NCI-H1092 (cell line): ENCODE measurements at regions not wholly inside any gene's neighbourhood (a gene's known extent, or its start where the extent isn't known, plus 50 kb on each side); places are given as distances from the start of the nearest gene placed in this dataset.
"Not testable (repeated sequence)": the region's sequence is repeated elsewhere in the genome, so short reads cannot be mapped to it uniquely, and the experiment has no call there.

Experiments
- DNase-seq: peaks from one replicate; lab custom pipeline; 2025; lab: John Stamatoyannopoulos, UW

DNA sequence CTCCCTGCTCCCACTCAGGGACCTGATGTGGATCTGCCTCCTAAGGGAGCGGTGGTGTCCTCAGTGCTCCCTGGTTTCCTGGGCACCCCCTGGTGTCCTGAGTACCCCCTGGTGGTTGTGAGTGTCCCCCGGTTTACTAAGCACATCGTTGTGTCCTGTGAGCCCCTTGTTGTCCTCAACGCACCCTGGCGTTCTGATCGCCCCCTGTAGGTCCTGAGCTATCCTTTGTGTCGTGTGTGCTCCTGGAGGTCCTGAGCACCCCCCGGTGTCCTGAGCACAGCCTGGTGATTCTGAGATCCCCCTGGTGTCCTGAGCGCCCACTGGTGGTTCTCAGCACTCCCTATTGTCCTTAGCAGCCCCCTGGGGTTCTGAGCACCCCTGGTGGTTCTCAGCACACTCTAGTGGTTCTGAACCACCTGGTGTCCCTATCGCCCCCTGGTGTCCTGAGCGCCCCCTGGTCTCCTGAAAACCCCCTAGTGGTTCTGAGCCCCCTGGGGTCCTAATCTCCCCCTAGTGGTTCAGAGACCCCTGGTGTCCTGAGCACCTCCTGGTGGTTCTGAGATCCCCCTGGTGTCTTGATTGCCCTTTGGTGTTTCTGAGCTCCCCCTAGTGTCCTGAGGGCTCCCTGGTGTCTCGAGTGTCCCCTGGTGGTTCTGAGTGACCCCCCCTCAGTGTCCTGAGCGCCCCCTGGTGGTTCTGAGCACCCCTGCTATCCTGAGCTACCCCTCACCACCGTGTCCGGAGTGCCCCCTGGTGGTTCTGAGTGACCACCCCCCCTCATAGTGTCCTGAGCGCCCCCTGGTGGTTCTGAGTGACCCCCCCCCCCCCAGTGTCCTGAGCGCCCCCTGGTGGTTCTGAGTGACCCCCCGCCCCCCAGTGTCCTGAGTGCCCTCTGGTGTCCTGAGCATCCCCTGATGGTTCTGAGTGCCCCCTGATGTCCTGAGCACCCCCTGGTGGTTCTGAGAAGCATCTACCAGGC, 615.1 kb downstream of the TMEM121 start:
- DNase-seq: no peak

DNA sequence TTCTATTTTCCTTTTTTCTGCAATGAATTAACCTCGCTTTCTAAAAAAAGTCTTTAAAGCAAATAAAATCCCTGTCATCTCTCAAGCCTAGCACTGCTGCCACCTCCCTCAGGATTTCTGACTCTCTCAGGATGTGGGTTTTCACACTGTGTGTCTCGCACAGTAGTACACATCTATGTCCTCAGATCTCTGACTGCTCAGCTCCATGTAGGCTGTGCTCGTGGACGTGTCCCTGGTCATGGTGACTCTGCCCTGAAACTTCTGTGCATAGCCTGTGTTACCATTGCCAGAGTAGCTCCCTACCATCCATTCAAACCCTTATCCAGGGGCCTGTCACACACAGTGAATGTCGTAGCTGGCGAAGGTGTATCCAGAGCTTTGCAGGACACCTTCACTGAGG, 619.3 kb downstream of the TMEM121 start:
- DNase-seq: not testable (repeated sequence)

DNA sequence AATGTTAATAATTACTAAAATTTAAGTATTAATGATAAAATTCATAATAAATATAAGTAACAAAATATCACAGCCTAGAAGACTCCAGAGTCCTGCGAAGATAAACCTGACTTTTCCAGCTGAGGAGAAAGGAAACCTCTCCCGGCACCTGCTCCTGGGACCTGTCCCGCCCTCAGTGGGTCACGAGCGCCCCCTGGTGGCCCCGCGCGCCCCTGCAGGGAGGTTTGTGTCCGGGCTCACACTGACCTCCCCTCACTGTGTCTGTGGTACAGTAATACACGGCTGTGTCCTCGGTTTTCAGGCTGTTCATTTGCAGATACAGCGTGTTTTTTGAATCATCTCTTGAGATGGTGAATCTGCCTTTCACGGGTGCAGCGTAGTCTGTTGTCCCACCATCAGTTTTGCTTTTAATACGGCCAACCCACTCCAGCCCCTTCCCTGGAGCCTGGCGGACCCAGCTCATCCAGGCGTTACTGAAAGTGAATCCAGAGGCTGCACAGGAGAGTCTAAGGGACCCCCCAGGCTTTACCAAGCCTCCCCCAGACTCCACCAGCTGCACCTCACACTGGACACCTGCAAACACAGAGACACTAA, 627.1 kb downstream of the TMEM121 start:
- peak; percentile 8 for DNase-seq

DNA sequence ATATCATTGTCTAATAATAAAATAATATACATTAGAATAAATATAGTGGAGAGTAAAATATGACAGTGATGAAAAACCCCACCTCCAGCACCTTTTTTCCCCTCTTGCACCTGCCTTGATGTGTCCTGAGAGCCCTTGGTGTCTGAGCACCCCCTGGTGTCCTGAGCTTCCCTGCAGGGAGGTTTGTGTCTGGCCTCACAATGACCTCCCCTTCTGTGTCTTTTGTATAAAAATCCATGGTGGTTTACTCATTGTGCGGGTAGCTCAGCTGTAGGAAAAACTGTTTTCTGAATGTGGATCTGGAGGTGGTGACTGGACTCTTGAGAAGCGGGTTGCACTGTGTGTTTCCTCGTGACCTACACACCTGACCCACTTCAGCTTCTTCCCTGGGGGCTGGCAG, 636.9 kb downstream of the TMEM121 start:
- no peak for DNase-seq

DNA sequence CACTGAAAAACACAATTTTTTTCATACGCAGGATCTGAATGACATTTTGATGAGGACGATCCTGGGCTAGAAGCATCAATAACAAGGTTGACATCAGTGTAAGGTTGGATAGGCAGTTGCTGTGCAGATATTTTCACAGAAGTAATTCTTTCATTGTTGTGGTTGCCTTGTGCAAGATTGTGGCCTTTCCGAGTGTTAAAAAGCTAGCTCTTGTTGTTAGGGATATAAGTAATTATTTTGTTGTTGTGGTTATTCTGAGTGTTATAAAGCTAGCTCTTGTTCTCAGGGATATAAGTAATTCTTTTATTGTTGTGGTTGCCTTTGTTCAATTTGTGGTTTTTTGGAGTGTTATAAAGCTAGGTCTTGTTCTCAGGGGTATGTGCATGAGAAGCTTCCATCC, 637.4 kb downstream of the TMEM121 start:
- DNase-seq: not testable (repeated sequence)

DNA sequence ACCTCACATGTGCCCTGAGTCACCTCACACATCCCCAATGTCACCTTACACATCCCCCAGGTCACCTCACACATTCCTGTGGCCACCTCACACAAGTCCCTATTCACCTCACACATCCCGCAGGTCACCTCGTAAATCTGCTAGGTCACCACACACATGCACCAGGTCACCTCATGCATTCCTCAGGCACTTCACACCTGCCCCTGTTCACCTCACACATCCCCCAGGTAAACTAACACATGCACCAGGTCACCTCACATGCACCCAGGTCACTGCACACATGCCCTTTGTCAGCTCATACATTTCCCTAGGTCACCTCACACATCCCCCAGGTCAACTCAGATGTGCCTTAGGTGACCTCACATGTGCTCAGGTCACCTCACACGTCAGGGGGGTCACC, 639.8 kb downstream of the TMEM121 start:
- no peak for DNase-seq

DNA sequence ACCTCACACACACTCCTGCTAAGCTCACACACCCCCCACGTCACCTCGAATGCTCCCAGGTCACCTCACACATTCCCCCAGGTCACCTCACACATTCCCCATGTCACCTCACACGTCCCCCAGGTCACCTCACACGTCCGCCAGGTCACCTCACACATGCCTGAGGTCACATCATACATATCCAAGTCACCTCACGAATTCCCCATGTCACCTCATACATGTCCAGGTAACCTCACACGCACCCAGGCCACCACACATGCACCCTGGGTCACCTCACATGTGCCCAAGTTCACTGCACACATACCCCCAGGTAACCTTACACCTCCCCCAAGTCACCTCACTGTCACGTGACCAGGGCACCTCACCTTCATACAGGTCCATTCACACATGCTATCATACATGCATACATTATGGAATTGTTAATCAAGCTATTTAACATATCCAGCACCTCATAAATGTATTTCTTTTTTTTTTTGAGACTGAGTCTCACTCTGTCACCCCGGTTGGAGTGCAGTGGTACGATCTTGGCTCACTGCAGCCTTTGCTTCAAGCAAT, 640.3 kb downstream of the TMEM121 start:
- DNase-seq: no peak

DNA sequence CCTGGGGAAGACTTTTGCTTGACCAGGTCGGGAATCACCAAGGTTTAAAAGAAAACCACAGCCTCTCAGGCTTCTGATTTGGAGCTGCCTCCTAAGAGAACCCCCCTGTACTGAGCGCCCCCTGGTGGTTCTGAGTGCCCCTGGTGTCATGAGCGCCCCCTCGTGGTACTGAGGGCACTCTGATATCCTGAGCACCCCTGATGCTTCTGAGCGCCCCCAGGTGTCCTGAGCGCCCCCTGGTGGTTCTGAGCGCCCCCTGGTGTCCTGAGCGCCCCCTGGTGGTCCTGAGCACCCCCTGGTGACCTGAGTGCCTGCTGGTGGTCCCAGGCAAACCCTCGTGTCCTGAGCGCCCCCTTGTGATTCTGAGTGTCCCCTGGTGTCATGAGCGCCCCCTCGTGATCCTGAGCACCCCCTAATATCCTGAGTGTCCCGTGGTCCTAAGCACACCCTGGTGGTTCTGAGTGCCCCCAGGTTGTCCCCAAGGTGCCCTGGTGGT, 643.8 kb downstream of the TMEM121 start:
- not testable (repeated sequence) for DNase-seq

DNA sequence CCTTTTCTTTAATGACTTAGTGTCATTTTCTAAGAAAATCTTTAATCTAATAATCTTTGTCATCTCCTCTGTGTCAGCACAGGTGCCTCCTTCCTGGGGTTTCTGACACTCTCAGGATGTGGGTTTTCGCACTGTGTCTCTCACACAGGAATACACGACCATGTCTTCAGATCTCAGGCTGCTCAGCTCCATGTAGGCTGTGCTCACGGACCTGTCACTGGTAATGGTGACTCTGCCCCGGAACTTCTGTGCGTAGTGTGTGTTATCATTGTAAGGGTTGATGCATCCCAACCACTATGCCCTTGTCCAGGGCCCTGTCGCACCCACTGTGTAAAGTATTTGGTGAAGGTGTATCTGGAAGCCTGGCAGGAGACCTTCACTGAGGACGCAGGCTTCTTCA, 647.8 kb downstream of the TMEM121 start:
- DNase-seq: no peak

DNA sequence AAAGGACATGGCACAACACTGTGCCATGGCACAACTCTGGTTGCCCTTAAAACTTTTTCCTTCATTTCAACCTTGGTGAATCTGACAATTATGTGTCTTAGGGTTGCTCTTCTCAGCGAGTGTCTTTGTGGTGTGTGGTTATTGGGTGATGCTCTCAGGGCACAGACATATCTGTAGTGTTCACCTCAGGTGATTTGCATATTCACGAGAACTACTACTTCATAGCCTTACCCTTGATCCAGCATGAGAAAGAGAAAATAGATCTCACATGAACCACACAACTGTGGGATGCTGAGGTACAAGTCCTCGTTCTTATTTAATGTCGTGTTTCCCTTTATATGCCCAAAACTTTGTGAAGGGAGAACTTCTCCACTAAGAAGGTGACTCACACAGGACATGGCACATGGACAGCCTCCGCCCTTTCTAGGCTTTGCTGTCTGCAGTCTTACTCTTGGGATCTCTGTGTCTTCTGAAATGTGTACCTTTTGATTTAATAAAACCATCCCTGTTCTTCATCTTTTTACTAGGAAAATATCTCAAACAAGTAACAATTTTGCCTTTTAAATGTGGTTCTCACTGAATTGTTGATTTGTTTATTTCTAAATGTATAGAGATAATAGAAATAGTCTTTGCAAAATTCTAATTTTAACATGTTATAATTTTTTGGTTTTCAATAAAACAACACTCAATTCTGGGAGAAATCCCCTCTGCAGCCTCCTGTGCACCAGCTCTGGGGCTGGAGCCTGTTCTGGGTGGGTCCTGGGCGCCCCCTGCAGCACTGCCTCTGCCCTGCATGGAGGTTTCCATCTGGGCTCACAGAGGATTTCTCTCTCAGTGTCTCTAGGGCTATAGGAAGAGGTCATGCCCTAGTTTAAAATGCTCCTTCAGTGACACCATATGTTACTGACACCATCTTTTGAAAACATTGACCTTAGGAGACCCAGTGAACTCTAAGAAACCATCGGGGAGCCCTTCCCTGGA, 651.2 kb downstream of the TMEM121 start:
- not testable (repeated sequence) for DNase-seq

DNA sequence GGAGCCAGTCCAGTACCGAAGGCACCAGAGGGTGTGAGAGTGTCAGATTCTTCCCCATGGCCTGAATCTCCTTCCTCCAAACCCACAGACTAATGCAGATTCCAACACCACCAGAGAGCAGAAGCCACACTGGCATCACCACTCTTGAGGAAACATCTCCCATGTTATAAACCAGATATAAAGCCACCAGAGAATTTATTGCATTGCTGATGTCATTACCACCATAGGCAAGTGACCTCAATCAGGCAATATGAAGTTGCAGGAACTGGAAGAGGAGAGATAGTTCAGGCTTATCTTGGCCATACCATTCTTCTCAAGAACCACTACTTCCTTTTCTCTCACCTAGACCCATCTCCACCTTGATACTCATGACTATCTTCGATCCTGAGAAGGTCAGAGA, 653.4 kb downstream of the TMEM121 start:
- DNase-seq: no peak

DNA sequence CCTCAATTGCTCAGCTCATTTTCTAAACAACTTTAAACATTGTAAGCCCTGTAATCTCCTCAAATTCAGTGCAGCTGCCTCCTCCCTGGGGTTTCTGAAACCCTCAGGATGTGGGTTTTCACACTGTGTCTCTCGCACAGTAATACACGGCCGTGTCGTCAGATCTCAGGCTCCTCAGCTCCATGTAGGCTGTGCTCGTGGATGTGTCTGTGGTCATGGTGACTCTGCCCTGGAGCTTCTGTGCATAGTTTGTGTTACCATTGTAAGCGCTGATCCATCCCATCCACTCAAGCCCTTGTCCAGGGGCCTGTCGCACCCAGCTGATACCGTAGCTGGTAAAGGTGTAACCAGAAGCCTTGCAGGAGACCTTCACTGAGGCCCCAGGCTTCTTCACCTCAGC, 658.4 kb downstream of the TMEM121 start:
- not testable (repeated sequence) for DNase-seq

DNA sequence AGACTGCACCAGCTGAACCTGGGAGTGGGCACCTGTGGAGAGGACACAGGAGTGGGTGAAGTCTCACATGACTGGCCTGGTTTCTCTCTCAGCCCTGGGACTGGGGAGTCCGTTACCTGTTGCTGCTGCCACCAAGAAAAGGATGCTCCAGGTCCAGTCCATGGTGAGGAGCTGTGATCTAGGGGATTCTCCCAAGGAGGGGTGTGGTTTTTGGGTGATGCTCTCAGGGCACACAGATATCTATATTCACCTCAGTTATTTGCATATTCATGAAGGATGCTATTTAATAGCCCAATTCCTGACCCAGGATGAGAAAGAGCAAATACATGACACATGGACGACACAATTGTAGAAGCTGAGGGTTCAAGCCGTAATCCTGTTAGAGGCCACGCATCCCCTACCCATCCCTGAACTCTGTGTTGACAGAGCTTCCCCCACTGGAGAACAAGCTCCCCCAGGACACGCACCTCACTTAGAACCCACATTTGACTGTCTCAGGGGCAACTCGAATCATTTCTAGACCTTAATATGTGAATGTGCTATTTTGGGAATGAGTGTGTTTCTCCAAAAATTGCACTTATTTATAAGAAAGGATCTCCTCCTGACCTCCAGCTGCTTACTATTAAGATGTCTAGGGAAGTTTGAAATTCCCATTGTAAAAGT, 658.9 kb downstream of the TMEM121 start:
- DNase-seq: not testable (repeated sequence)

DNA sequence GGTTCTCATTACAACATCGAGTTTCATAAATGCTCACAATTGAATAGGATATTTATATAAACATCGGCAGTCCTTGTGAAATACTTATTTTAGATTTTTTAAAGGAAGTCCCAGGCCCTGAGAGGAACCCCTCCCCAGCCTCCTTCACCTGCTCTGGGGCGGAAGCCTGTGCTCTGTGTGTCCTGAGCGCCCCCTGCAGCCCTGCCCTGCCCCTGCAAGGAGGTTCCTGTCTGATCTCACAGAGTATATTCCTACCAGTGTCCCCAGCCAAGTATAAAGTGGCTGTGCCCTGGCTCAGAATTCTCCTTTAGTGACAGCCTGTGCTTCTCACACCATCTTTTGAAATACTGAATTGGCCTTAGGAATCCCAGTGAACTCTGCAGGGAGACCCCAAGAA, 659.5 kb downstream of the TMEM121 start:
- no peak for DNase-seq

DNA sequence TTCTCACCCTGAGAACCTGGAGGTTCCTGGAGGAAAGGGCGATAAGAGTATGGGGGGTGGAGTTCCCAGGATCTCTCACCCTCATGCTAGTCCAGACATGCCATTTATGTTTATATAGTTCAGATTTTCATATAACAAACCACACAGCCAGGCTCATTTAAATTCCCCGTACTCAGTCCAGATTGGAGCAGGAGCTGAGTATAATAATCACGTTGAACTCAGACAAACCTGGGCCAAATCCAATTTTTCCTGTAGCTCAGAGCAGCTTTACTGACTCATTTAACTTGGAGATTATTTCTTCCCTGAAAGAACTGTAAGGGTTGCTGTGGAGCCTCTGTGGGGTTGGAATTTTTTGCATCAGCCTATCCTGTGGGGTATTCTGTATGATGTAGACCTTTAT, 660.8 kb downstream of the TMEM121 start:
- no peak for DNase-seq

DNA sequence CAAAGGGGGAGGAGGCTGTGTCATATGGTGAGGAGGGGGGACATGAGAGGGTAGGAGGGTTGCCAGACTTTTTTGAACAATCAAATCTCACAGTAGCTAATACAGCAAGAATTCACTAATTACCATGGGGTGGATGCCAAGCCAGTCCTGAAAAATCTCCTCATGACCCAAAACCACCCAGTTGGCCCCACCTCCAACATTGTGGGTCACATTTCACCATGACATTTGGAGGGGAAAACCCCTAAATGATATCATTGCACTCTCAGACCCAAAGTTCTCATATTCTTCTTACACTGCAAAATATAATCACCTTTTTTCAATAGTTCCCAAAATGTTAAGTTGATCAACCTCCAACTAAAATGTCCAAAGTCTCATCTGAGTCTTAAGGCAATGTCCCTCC, 666.3 kb downstream of the TMEM121 start:
- DNase-seq: not testable (repeated sequence)

DNA sequence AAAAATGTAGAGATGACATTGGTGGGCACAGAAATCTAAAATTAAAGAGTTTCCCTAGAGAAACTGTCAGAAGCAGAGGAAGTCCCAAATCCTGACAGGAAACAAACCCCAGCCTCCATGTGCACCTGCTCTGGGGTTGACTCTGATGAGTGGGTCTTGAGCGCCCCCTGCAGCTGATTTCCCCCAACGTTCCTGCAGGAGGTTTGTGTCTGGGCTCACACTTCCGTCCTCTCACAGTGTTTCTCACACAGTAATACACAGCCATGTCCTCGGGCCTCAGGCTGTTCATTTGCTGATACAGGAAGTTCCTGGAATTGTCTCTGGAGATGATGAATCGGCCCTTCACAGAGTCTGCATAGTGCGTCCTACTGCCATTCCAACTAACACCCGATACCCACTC, 670.1 kb downstream of the TMEM121 start:
- DNase-seq: not testable (repeated sequence)

DNA sequence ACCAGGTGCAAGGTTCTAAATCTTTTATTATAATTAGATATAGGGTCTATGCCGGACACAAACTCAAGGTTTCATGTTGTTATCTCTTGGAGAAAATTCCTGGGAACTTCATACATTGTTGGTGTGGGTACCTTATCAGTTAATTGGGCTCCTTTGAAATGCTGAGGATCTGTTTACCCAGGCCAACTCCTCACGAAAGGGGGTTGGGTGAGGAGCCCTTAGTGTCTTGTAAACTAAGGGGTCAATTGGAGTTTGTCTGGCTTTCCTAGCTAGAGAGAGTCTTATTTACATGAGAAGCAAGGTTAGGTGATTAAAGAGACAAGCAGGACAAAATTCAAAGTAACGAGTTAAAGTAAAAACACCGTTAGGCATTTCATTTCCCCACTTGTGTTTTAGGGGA, 670.9 kb downstream of the TMEM121 start:
- not testable (repeated sequence) for DNase-seq

DNA sequence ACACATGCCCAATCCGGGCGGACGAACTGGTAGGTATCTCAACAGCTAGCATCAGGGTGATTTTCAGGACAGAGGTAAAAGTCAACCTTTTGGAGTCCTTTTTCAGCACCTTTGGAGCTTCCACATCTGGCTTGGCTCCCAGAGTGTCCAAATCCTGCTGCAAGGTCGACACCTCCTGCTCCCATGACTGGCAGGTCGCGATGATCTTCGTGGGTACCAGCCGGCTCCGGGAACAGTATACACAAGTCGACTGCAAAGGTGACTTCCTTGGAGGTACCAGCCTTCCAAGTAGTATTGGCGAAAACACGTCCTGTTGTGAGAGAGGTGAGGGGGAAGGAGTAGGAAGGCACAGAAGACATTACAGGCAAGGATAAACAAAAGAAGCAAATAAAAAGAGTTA, 672.7 kb downstream of the TMEM121 start:
- DNase-seq: no peak

DNA sequence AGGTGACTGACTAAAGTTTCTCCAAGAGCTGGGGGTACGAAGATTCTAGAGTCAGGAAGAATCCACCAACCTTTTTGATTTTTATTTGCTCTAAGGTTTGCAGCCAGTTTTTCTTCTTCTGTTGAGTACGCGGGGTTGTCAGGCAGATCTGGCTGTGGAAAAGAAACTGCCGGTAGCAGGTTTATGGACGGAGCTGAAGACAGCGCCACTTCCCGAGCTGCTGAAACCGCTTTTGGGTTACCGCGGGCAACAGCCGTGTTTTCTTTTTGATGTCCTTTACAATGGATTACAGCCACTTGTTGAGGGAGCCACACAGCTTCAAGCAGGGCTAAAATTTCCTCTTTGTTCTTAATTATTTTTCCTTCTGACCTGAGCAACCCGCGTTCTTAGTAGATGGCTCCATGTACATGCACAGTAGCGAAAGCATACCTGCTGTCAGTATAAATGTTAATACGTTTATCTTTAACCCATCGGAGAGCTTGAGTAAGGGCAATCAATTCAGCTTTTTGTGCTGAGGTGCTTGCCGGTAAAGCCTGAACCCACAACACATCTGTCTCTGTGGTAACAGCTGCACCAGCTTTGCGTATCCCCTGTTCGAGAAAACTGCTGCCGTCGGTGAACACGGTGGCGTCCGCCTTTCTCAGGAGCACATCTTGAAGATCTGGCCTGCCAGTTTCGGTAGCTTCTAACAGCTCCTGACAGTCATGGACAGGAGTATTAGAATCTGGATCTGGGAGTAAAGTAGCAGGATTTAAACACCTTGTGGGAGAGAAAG, 674.3 kb downstream of the TMEM121 start:
- no peak for DNase-seq
